HEK293T (cell line): ENCODE measurements at regions not wholly inside any gene's neighbourhood (a gene's known extent, or its start where the extent isn't known, plus 50 kb on each side); places are given as distances from the start of the nearest gene placed in this dataset.

Source experiments
- BHLHE40 ChIP-seq: fragments of 450-650 bp; IDR thresholded peaks from 2 replicates; pipeline ENCODE4 v1.6.1; 2016; ENCODE audit warnings: mild to moderate bottlenecking, moderate library complexity, borderline replicate concordance
- CTBP1 ChIP-seq: fragments of 450-650 bp; IDR thresholded peaks from 2 replicates; pipeline ENCODE4 v1.6.1; 2016; ENCODE audit warnings: borderline replicate concordance
- FOXA1 ChIP-seq: fragments of 450-650 bp; IDR thresholded peaks from 2 replicates; pipeline ENCODE4 v1.6.1; 2016; ENCODE audit warnings: mild to moderate bottlenecking
- FOXK2 ChIP-seq: fragments of 450-650 bp; IDR thresholded peaks from 2 replicates; pipeline ENCODE4 v1.6.1; 2016; ENCODE audit warnings: mild to moderate bottlenecking
- FOXM1 ChIP-seq: fragments of 450-650 bp; IDR thresholded peaks from 2 replicates; pipeline ENCODE4 v1.6.1; 2017; ENCODE audit warnings: mild to moderate bottlenecking, borderline replicate concordance
- L3MBTL2 ChIP-seq: fragments of 450-650 bp; conservative IDR thresholded peaks from 2 replicates; pipeline ENCODE4 v1.6.1; 2016; ENCODE audit warnings: mild to moderate bottlenecking
- NFRKB ChIP-seq: fragments of 450-650 bp; IDR thresholded peaks from 2 replicates; pipeline ENCODE4 v1.6.1; 2016; ENCODE audit warnings: mild to moderate bottlenecking, moderate library complexity
- SP1 ChIP-seq: fragments of 450-650 bp; IDR thresholded peaks from 2 replicates; pipeline ENCODE4 v1.6.1; 2017
- SUZ12 ChIP-seq: fragments of 450-650 bp; IDR thresholded peaks from 2 replicates; pipeline ENCODE4 v1.6.1; 2016; ENCODE audit warnings: mild to moderate bottlenecking
- TARDBP ChIP-seq: fragments of 450-650 bp; IDR thresholded peaks from 2 replicates; pipeline ENCODE4 v1.6.1; 2016
- TF ChIP-seq, protein P1 (sequence below): fragments of 450-650 bp; IDR thresholded peaks from 2 replicates; pipeline ENCODE4 v1.6.1; 2016

DNA sequence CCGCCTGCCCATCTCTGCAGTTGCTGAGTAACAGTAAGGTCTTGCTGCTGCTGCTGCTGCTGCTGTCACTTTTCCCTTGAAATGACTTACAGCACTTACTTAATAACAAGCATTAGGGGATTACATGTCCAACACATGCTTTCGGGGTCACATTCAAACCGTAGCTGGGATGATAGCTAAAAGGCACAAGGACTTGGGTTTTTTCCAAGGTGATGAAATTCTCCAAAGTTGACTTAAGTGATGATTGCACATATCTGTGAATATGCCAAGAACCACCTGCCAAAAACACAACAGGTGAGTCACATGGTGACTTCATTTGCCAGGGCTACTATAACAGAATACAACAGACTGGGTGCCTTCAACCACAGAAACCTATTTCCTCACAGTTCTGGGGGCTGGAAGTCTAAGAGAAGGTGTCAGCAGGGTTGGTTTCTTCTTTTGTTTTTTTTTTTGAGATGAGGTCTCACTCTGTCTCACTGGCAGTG lies 121.9 kb upstream of the TNRC6C start:
- TF ChIP-seq SUZ12 (no peak), FOXA1 (no peak), L3MBTL2 (no peak), FOXK2 (no peak), SP1 (no peak), TARDBP (no peak), CTBP1 (no peak), FOXM1 (no peak), NFRKB (no peak), BHLHE40 (no peak)
- TF ChIP-seq, protein P1, sequence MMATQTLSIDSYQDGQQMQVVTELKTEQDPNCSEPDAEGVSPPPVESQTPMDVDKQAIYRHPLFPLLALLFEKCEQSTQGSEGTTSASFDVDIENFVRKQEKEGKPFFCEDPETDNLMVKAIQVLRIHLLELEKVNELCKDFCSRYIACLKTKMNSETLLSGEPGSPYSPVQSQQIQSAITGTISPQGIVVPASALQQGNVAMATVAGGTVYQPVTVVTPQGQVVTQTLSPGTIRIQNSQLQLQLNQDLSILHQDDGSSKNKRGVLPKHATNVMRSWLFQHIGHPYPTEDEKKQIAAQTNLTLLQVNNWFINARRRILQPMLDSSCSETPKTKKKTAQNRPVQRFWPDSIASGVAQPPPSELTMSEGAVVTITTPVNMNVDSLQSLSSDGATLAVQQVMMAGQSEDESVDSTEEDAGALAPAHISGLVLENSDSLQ, result no peak
